Astrocyte of the cerebellum (primary cell): ENCODE measurements at regions not wholly inside any gene's neighbourhood (a gene's known extent, or its start where the extent isn't known, plus 50 kb on each side); places are given as distances from the start of the nearest gene placed in this dataset.

Experiments used
- DNase-seq: peaks from one replicate; pipeline ENCODE4 v3.0.0-alpha.2; 2011; ENCODE audit warnings: low read depth
- H3K4me3 ChIP-seq: 2 replicates; pipeline ENCODE4 v1.5.1; 2011; ENCODE audit warnings: mild to moderate bottlenecking, low read depth, low read length, moderate library complexity
- CTCF ChIP-seq: IDR thresholded peaks from 2 replicates; pipeline ENCODE4 v1.5.1; 2012; ENCODE audit warnings: low read length, low read depth, moderate library complexity, mild to moderate bottlenecking; ENCODE audit errors: missing control alignments
- in situ Hi-C: cut with HindIII; loops from 2 replicates; pipeline ENCODE4 v1.10.0; 2017; ENCODE audit warnings: low sequenced_read_pairs

- no peak overlapping the region for H3K4me3 ChIP-seq
- in situ Hi-C loops: no loop called here
- no peak for TF ChIP-seq CTCF
- DNase-seq: no peak
Observed at GRCh38 chr5:173730632-173731298, 114.3 kb upstream of the BOD1 start.

DNA sequence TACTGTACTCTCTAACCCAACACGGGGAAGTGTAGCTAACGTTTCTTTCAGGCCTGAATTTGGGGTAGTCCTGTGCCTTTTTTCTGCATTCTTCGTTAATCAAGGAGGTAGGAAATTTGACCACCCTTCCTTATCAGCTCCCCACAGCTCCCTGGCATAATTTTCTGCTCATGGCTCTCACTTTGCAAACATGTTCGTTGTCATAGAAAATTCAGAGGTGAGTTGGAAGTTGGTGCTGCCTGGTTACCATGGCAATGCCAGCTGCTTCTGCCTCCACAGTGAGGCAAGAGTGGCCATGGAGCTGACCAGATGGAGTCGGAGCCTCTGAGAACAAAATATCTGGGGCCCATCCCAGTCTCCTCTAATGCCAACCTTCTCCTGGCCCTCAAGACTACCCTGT, 116.6 kb upstream of the BOD1 start:
- in situ Hi-C loops: no loop called here

GRCh38 chr5:173733425-173733824, 117.0 kb upstream of the BOD1 start:
- H3K4me3 ChIP-seq: no peak overlapping the region
- in situ Hi-C loops: no loop called here
- no peak for DNase-seq
- TF ChIP-seq CTCF: no peak

More for the DNA sequence above, 116.6 kb upstream of the BOD1 start:
- H3K4me3 ChIP-seq: no peak overlapping the region
- no peak for TF ChIP-seq CTCF
- DNase-seq: no peak

GRCh38 chr5:173733831-173734501, 117.5 kb upstream of the BOD1 start:
- no peak overlapping the region for H3K4me3 ChIP-seq
- TF ChIP-seq CTCF: no peak
- in situ Hi-C loops: no loop called here
- no peak for DNase-seq

DNA sequence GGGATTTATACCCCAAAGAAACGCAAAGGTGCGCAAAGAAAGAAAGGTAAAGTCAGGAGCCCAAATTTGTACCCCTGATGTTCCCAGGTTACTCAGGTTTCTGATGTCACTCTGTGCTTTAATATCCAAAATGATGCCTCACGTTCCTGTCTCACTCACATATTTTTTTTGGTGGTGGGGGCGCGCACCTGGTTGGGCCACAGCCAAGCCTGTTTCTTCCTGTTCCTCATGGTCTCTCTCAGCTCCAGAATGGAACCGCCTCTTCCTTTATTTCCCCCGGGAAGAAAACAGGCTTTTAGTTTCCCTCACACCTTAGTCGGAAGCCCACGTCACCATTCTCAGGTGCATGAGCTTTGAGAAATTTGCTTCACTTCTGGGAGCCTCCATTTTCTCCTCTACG, 118.3 kb upstream of the BOD1 start:
- in situ Hi-C loops: no loop called here
- DNase-seq: no peak
- no peak overlapping the region for H3K4me3 ChIP-seq
- no peak for TF ChIP-seq CTCF

GRCh38 chr5:173735184-173735583, 118.7 kb upstream of the BOD1 start:
- TF ChIP-seq CTCF: no peak
- no peak for DNase-seq
- H3K4me3 ChIP-seq: no peak overlapping the region
- in situ Hi-C loops: no loop called here
